GM12878 (cell line): ENCODE measurements at regions not wholly inside any gene's neighbourhood (a gene's known extent, or its start where the extent isn't known, plus 50 kb on each side); places are given as distances from the start of the nearest gene placed in this dataset.

Source experiments
- BHLHE40 ChIP-seq, 2 experiments: fragments of 450-650 bp in 1 of 2; IDR thresholded peaks; 2 replicates each; pipeline ENCODE4 v1.6.1; 2011 to 2017; ENCODE audit warnings: low read depth in 2 of 2, borderline replicate concordance in 1 of 2, improper control_type of control experiment in 1 of 2, low read length in 1 of 2, mild to moderate bottlenecking in 1 of 2
- CBFB ChIP-seq: IDR thresholded peaks from 2 replicates; pipeline ENCODE4 v1.6.1; 2016; ENCODE audit warnings: antibody characterized with exemption, low read depth
- CEBPB ChIP-seq, 2 experiments: fragments of 150-350 bp in 1 of 2; IDR thresholded peaks; 2 replicates each; pipeline ENCODE4 v1.6.1; 2012 to 2014; ENCODE audit warnings: low read depth in 2 of 2, low read length in 2 of 2, borderline replicate concordance in 1 of 2, inconsistent platforms in 1 of 2
- EZH2 ChIP-seq: IDR thresholded peaks from 2 replicates; pipeline ENCODE4 v1.6.1; 2012; ENCODE audit warnings: low read depth, mild to moderate bottlenecking, control low read depth, inconsistent platforms, low read length, borderline replicate concordance; ENCODE audit not compliant: control insufficient read depth
- FOS ChIP-seq: IDR thresholded peaks from 3 replicates; pipeline ENCODE4 v1.6.1; 2011; ENCODE audit warnings: borderline replicate concordance; ENCODE audit not compliant: insufficient read length; ENCODE audit errors: extremely low read depth
- FOXM1 ChIP-seq: IDR thresholded peaks from 2 replicates; pipeline ENCODE4 v1.6.1; 2012; ENCODE audit warnings: low read depth, mild to moderate bottlenecking, inconsistent platforms, low read length, moderate library complexity
- KAT2A ChIP-seq: conservative IDR thresholded peaks from 2 replicates; pipeline ENCODE4 v1.6.1; 2011; ENCODE audit warnings: low read depth, low read length; ENCODE audit not compliant: control insufficient read depth
- NFYA ChIP-seq: IDR thresholded peaks from 2 replicates; pipeline ENCODE4 v1.6.1; 2011; ENCODE audit warnings: low read depth, mild to moderate bottlenecking, low read length, improper control_type of control experiment, borderline replicate concordance
- NRF1 ChIP-seq: conservative IDR thresholded peaks from 2 replicates; pipeline ENCODE4 v1.6.1; 2011; ENCODE audit warnings: mild to moderate bottlenecking, low read depth, low read length, improper control_type of control experiment
- PAX5 ChIP-seq: IDR thresholded peaks from 2 replicates; pipeline ENCODE4 v1.6.1; 2011; ENCODE audit warnings: low read depth, low read length, borderline replicate concordance
- RBBP5 ChIP-seq: fragments of 200-600 bp; sonication (generic); conservative IDR thresholded peaks from 2 replicates; pipeline ENCODE4 v1.6.1; 2016
- SMAD5 ChIP-seq: IDR thresholded peaks from 2 replicates; pipeline ENCODE4 v1.6.1; 2016; ENCODE audit warnings: antibody characterized with exemption, low read depth
- STAT3 ChIP-seq: IDR thresholded peaks from 2 replicates; pipeline ENCODE4 v1.6.1; 2011; ENCODE audit warnings: low read depth, low read length, improper control_type of control experiment
- ZNF24 ChIP-seq: fragments of 450-650 bp; IDR thresholded peaks from 2 replicates; pipeline ENCODE4 v1.6.1; 2017; ENCODE audit warnings: antibody characterized with exemption, mild to moderate bottlenecking
- ZNF384 ChIP-seq: IDR thresholded peaks from 2 replicates; pipeline ENCODE4 v1.6.1; 2012; ENCODE audit warnings: low read depth, mild to moderate bottlenecking, low read length, improper control_type of control experiment, borderline replicate concordance
- TF ChIP-seq, protein P1 (sequence below): IDR thresholded peaks from 2 replicates; pipeline ENCODE4 v1.6.1; 2011; ENCODE audit warnings: mild to moderate bottlenecking, low read depth, low read length, moderate library complexity; ENCODE audit not compliant: insufficient replicate concordance
- TF ChIP-seq, protein P2 (sequence below): fragments of 450-650 bp; IDR thresholded peaks from 2 replicates; pipeline ENCODE4 v1.6.1; 2017; ENCODE audit warnings: borderline replicate concordance
- TF ChIP-seq, protein P3 (sequence below): IDR thresholded peaks from 2 replicates; pipeline ENCODE4 v1.6.1; 2011; ENCODE audit warnings: low read depth, low read length, improper control_type of control experiment, borderline replicate concordance
- TF ChIP-seq, protein P4 (sequence below): fragments of 450-650 bp; conservative IDR thresholded peaks from 2 replicates; pipeline ENCODE4 v1.6.1; 2017; ENCODE audit warnings: mild to moderate bottlenecking, moderate library complexity
- TF ChIP-seq, protein P5 (sequence below): fragments of 450-650 bp; IDR thresholded peaks from 2 replicates; pipeline ENCODE4 v1.6.1; 2016; ENCODE audit warnings: mild to moderate bottlenecking
- TF ChIP-seq, protein P6 (sequence below): IDR thresholded peaks from 2 replicates; pipeline ENCODE4 v1.6.1; 2012; ENCODE audit warnings: low read length, inconsistent platforms

DNA sequence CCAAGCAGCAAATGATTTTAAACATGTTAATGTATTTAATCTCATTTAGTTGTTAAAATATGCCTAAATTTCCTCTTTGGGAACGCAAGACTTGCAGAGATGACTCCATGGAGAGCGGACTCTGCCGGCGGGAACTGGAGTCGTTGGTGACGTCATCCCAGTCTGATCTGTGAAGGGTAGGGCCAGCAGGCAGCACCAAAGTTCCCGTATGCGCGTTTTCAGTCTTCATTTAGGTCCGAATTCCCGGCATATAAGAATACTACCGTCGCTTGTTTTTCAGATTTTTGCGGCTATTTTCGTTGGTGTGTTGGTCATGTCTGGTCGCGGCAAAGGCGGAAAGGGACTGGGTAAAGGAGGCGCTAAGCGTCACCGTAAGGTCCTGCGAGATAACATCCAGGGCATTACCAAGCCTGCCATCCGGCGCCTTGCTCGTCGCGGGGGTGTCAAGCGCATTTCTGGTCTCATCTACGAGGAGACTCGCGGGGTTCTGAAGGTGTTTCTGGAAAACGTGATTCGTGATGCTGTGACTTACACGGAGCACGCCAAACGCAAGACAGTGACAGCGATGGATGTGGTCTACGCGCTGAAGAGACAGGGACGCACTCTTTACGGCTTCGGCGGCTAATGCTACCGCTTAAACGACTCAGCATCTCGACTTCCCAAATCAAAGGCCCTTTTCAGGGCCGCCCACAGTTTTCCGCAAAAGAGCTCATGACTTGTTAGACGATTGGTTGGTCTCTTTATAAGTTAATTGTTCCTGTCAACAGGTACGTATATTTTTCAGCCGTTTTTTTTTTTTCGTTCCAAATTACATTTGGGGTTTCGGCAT is 117.3 kb downstream of the HFE start (continued):
- TF ChIP-seq, protein P1, sequence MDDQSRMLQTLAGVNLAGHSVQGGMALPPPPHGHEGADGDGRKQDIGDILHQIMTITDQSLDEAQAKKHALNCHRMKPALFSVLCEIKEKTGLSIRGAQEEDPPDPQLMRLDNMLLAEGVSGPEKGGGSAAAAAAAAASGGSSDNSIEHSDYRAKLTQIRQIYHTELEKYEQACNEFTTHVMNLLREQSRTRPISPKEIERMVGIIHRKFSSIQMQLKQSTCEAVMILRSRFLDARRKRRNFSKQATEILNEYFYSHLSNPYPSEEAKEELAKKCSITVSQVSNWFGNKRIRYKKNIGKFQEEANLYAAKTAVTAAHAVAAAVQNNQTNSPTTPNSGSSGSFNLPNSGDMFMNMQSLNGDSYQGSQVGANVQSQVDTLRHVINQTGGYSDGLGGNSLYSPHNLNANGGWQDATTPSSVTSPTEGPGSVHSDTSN, result peak; percentile 18
- TF ChIP-seq, protein P2, sequence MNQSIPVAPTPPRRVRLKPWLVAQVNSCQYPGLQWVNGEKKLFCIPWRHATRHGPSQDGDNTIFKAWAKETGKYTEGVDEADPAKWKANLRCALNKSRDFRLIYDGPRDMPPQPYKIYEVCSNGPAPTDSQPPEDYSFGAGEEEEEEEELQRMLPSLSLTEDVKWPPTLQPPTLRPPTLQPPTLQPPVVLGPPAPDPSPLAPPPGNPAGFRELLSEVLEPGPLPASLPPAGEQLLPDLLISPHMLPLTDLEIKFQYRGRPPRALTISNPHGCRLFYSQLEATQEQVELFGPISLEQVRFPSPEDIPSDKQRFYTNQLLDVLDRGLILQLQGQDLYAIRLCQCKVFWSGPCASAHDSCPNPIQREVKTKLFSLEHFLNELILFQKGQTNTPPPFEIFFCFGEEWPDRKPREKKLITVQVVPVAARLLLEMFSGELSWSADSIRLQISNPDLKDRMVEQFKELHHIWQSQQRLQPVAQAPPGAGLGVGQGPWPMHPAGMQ, result no peak
- TF ChIP-seq, protein P3, sequence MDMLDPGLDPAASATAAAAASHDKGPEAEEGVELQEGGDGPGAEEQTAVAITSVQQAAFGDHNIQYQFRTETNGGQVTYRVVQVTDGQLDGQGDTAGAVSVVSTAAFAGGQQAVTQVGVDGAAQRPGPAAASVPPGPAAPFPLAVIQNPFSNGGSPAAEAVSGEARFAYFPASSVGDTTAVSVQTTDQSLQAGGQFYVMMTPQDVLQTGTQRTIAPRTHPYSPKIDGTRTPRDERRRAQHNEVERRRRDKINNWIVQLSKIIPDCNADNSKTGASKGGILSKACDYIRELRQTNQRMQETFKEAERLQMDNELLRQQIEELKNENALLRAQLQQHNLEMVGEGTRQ, result no peak
- TF ChIP-seq EZH2 (no peak), ZNF24 (no peak), NRF1 (no peak), FOS (no peak), ZNF384 (no peak), SMAD5 (peak; percentile 99), KAT2A (no peak), CEBPB (IDR thresholded peaks at IDR 0.05; ENCODE audit: borderline replicate concordance in 1 of 2, low read depth in 2 of 2, low read length in 2 of 2) (no peak; a peak in 1 of 4 replicates), PAX5 (peak; percentile 32; the same call in 1 of the 2 replicates), CBFB (peak; percentile 95), BHLHE40 (IDR thresholded peaks at IDR 0.05; ENCODE audit: borderline replicate concordance in 1 of 2, low read depth in 2 of 2, low read length in 1 of 2) (peak in 1 of 2 experiments; percentile 60; a peak in 2 of 4 replicates), NFYA (no peak), RBBP5 (no peak), STAT3 (no peak), FOXM1 (peak; percentile 71; the same call in 1 of the 2 replicates)
- TF ChIP-seq, protein P4, sequence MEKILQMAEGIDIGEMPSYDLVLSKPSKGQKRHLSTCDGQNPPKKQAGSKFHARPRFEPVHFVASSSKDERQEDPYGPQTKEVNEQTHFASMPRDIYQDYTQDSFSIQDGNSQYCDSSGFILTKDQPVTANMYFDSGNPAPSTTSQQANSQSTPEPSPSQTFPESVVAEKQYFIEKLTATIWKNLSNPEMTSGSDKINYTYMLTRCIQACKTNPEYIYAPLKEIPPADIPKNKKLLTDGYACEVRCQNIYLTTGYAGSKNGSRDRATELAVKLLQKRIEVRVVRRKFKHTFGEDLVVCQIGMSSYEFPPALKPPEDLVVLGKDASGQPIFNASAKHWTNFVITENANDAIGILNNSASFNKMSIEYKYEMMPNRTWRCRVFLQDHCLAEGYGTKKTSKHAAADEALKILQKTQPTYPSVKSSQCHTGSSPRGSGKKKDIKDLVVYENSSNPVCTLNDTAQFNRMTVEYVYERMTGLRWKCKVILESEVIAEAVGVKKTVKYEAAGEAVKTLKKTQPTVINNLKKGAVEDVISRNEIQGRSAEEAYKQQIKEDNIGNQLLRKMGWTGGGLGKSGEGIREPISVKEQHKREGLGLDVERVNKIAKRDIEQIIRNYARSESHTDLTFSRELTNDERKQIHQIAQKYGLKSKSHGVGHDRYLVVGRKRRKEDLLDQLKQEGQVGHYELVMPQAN, result peak; percentile 87; the same call in 1 of the 2 replicates
- TF ChIP-seq, protein P5, sequence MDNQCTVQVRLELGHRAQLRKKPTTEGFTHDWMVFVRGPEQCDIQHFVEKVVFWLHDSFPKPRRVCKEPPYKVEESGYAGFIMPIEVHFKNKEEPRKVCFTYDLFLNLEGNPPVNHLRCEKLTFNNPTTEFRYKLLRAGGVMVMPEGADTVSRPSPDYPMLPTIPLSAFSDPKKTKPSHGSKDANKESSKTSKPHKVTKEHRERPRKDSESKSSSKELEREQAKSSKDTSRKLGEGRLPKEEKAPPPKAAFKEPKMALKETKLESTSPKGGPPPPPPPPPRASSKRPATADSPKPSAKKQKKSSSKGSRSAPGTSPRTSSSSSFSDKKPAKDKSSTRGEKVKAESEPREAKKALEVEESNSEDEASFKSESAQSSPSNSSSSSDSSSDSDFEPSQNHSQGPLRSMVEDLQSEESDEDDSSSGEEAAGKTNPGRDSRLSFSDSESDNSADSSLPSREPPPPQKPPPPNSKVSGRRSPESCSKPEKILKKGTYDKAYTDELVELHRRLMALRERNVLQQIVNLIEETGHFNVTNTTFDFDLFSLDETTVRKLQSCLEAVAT, result peak; percentile 98
- TF ChIP-seq, protein P6, sequence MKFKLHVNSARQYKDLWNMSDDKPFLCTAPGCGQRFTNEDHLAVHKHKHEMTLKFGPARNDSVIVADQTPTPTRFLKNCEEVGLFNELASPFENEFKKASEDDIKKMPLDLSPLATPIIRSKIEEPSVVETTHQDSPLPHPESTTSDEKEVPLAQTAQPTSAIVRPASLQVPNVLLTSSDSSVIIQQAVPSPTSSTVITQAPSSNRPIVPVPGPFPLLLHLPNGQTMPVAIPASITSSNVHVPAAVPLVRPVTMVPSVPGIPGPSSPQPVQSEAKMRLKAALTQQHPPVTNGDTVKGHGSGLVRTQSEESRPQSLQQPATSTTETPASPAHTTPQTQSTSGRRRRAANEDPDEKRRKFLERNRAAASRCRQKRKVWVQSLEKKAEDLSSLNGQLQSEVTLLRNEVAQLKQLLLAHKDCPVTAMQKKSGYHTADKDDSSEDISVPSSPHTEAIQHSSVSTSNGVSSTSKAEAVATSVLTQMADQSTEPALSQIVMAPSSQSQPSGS, result peak; percentile 98
